ENCODE measurements at regions not wholly inside any gene's neighbourhood (a gene's known extent, or its start where the extent isn't known, plus 50 kb on each side); places are given as distances from the start of the nearest gene placed in this dataset.

- ATAC-seq (ENCODE audit: poor library complexity) (no peak), DNase-seq (no peak)
- no peaks in the 10 kb centered on the region for H3K36me3 ChIP-seq (ENCODE audit: insufficient read depth, low read length)
- no peak overlapping the region for H3K27ac ChIP-seq (ENCODE audit: low read depth in 1 of 2, low read length in 2 of 2)
- no peaks in the 10 kb centered on the region for H3K4me1 ChIP-seq (ENCODE audit: insufficient read depth, low read length)
- Mint-ChIP-seq H3K4me3 (no peak overlapping the region), H3K9me3 (no peaks in the 10 kb centered on the region), H3K36me3 (ENCODE audit: low read depth) (no peaks in the 10 kb centered on the region), H3K27ac (no peak overlapping the region), H3K27me3 (peaks cover 36% of the 10 kb centered on the region), H3K4me1 (ENCODE audit: low read depth) (no peaks in the 10 kb centered on the region)
- TF ChIP-seq CTCF (IDR thresholded peaks at IDR 0.05): no peak
- peaks cover 0 to 15% of the 10 kb centered on the region in 2 experiments for H3K27me3 ChIP-seq (ENCODE audit: control insufficient read depth in 1 of 2, insufficient read depth in 2 of 2, low read length in 2 of 2)
- intact Hi-C loops (cut with DNase I, micrococcal nuclease): no loop called here
- no peaks in the 10 kb centered on the region for H3K9me3 ChIP-seq (ENCODE audit: control insufficient read depth in 1 of 2, insufficient read depth in 1 of 2, low read length in 2 of 2)
- CTCF ChIA-PET: no interaction called here
- no peak overlapping the region for H3K4me3 ChIP-seq (ENCODE audit: low read length)
- POLR2A ChIA-PET: no interaction called here
Measured at GRCh38 chr20:56859801-56860261, 230.7 kb downstream of the TFAP2C start.

DNA sequence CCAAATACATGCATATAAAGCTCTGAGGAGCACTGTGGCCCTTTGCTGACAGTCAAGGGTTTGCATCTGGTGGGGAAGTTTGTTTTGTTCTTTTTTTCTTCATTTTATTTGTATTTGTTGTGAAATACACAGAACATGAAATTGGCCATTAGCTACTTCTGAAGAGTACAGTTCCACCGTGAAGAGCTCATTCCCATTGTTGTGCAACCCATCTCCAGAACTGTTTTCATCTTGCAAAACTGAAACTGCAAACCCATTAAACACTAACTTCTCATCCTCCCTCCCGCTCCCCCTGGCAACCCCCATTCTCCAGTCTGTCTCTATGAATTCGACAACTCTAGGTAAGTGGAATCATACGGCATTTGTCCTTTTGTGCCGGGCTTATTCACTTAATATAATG lies 231.3 kb downstream of the TFAP2C start:
- H3K27ac ChIP-seq (ENCODE audit: low read depth in 1 of 2, low read length in 2 of 2): no peak overlapping the region
- ChIA-PET POLR2A (no interaction called here), CTCF (no interaction called here)
- H3K36me3 Mint-ChIP-seq (ENCODE audit: low read depth): no peaks in the 10 kb centered on the region
- no peak overlapping the region for H3K4me3 ChIP-seq (ENCODE audit: low read length)
- intact Hi-C loops (cut with DNase I, micrococcal nuclease): no loop called here
- no peaks in the 10 kb centered on the region for H3K4me1 ChIP-seq (ENCODE audit: insufficient read depth, low read length)
- no peaks in the 10 kb centered on the region for H3K9me3 Mint-ChIP-seq
- H3K36me3 ChIP-seq (ENCODE audit: insufficient read depth, low read length): no peaks in the 10 kb centered on the region
- H3K4me3 Mint-ChIP-seq: no peak overlapping the region
- no peak overlapping the region for H3K27ac Mint-ChIP-seq
- DNase-seq: no peak
- TF ChIP-seq CTCF (IDR thresholded peaks at IDR 0.05): no peak
- ATAC-seq (ENCODE audit: poor library complexity): no peak
- H3K27me3 Mint-ChIP-seq: peaks cover 37% of the 10 kb centered on the region
- peaks cover 0 to 4% of the 10 kb centered on the region in 2 experiments for H3K9me3 ChIP-seq (ENCODE audit: control insufficient read depth in 1 of 2, insufficient read depth in 1 of 2, low read length in 2 of 2)
- peaks cover 0 to 16% of the 10 kb centered on the region in 2 experiments for H3K27me3 ChIP-seq (ENCODE audit: control insufficient read depth in 1 of 2, insufficient read depth in 2 of 2, low read length in 2 of 2)
- no peaks in the 10 kb centered on the region for H3K4me1 Mint-ChIP-seq (ENCODE audit: low read depth)

- no peak overlapping the region for H3K27ac Mint-ChIP-seq
- H3K27me3 Mint-ChIP-seq: peaks cover 43% of the 10 kb centered on the region
- no peak for TF ChIP-seq CTCF (IDR thresholded peaks at IDR 0.05)
- H3K4me1 ChIP-seq (ENCODE audit: insufficient read depth, low read length): no peaks in the 10 kb centered on the region
- H3K27ac ChIP-seq (ENCODE audit: low read depth in 1 of 2, low read length in 2 of 2): no peak overlapping the region
- H3K27me3 ChIP-seq (ENCODE audit: control insufficient read depth in 1 of 2, insufficient read depth in 2 of 2, low read length in 2 of 2): peaks cover 0 to 16% of the 10 kb centered on the region in 2 experiments
- H3K36me3 Mint-ChIP-seq (ENCODE audit: low read depth): no peaks in the 10 kb centered on the region
- ATAC-seq (ENCODE audit: poor library complexity): no peak
- intact Hi-C loops (cut with DNase I, micrococcal nuclease): no loop called here
- no peak overlapping the region for H3K4me3 Mint-ChIP-seq
- no peaks in the 10 kb centered on the region for H3K9me3 Mint-ChIP-seq
- ChIA-PET POLR2A (no interaction called here), CTCF (no interaction called here)
- no peaks in the 10 kb centered on the region for H3K36me3 ChIP-seq (ENCODE audit: insufficient read depth, low read length)
- no peak overlapping the region for H3K4me3 ChIP-seq (ENCODE audit: low read length)
- no peak for DNase-seq
- H3K4me1 Mint-ChIP-seq (ENCODE audit: low read depth): no peaks in the 10 kb centered on the region
- H3K9me3 ChIP-seq (ENCODE audit: control insufficient read depth in 1 of 2, insufficient read depth in 1 of 2, low read length in 2 of 2): peaks cover 0 to 5% of the 10 kb centered on the region in 2 experiments
Measured at GRCh38 chr20:56861590-56861989, 232.5 kb downstream of the TFAP2C start.

Data from CD4-positive, alpha-beta T cell (primary cell).